HG03442 (cell line): ENCODE measurements at regions not wholly inside any gene's neighbourhood (a gene's known extent, or its start where the extent isn't known, plus 50 kb on each side); places are given as distances from the start of the nearest gene placed in this dataset.
"Not testable (repeated sequence)": the region's sequence is repeated elsewhere in the genome, so short reads cannot be mapped to it uniquely, and the experiment has no call there.

Experiments used
- ATAC-seq: cut with Tn5 transposase; IDR thresholded peaks from one replicate; pipeline ENCODE4 v1.9.1; 2021; ENCODE audit warnings: mild to moderate bottlenecking, moderate library complexity; ENCODE audit not compliant: unreplicated experiment

DNA sequence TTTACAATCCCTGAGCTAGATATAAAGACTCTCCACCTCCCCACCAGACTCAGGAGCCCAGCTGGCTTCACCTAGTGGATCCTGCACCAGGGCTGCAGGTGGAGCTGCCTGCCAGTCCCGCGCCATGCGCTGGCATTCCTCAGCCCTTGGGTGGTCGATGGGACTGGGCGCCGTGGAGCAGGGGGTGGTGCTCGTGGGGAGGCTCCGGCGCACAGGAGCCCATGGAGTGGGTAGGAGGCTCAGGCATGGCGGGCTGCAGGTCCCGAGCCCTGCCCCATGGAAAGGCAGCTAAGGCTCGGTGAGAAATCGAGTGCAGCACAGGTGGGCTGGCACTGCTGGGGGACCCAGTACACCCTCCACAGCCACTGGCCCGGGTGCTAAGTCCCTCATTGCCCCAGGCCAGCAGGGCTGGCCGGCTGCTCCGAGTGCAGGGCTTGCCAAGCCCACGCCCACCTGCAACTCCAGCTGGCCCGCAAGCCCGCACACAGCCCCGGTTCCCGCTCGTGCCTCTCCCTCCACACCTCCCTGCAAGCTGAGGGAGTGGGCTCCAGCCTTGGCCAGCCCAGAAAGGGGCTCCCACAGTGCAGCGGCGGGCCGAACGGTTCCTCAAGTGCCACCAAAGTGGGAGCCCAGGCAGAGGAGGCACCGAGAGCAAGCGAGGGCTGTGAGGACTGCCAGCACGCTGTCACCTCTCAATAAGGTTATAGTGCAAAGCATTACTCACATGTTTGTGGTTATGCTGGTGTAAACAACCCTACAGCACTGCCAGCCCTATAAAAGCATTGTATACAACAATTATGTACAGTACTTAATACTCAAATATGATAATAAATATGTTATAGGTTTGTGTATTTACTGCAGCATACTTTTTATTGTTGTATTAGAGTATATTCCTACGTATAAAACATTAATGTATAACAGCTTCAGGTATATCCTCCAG is 757.3 kb downstream of the SLC6A15 start:
- not testable (repeated sequence) for ATAC-seq

DNA sequence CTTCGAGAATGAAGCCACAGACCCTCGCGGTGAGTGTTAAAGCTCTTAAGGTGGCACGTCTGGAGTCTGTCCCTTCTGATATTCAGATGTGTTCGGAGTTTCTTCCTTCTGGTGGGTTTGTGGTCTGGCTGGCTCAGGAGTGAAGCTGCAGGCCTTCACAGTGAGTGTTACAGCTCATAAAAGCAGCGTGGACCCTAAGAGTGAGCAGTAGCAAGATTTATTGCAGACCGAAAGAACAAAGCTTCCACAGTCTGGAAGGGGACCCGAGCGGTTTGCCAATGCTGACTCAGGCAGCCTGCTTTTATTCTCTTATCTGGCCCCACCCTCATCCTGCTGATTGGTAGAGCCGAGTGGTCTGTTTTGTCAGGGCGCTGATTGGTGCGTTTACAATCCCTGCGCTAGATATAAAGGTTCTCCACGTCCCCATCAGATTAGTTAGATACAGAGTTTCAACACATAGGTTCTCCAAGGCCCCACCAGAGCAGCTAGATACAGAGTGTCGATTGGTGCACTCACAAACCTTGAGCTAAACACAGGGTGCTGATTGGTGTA is 758.1 kb downstream of the SLC6A15 start:
- not testable (repeated sequence) for ATAC-seq

- ATAC-seq = no peak
Observed at GRCh38 chr12:84150201-84150600, 762.4 kb downstream of the SLC6A15 start.

DNA sequence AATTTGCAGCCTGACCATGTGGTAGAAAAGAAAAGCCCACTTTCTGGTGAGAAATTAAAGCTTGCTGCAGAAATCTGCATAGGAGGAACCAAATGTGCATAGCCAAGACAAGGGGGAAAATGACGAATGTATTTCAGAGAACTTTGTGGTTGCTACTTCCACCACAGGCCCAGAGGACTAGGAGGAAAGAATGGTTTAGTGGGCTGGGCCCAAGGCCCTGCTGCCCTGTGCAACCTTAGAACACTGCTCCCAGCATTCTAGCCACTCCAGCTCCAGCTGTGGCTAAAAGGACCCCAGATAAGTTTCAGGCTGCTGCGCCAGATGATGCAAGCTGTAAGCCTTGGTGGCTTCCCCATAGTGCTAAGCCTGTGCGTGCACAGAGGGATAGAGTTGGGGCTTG is 764.3 kb downstream of the SLC6A15 start:
- no peak for ATAC-seq

GRCh38 chr12:84136862-84137367 is 775.7 kb downstream of the SLC6A15 start:
- ATAC-seq = no peak

DNA sequence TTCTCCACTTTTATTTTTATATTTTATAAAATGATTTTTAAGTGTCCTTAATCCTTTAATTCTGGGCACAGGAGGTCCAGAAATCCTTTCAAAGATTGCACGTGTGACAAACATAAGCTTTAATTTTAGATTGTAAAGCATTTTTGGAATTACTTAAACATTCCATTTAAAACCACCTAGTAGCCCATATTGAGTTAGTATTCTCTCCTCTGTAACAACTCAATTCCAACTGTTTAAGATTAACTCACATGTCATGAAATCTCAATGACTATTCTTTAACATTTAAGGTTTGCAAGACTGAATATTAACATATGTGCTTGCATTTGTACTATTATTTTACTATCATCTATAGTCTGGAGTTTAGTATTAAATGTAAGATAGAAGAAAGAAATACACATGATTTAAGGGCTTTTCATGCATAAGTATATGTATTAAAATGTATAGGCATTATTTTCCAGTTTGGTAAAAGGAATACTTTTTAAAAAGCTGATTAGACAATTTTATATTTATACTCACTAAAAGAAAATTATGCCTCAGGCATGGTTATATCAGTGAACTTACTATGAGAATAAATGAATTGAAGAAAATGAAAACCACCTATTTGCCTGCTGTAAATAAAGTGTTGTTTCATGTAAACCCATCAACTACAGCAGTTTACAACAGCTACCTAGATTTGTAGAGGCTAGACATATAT is 776.9 kb downstream of the SLC6A15 start:
- ATAC-seq = no peak

DNA sequence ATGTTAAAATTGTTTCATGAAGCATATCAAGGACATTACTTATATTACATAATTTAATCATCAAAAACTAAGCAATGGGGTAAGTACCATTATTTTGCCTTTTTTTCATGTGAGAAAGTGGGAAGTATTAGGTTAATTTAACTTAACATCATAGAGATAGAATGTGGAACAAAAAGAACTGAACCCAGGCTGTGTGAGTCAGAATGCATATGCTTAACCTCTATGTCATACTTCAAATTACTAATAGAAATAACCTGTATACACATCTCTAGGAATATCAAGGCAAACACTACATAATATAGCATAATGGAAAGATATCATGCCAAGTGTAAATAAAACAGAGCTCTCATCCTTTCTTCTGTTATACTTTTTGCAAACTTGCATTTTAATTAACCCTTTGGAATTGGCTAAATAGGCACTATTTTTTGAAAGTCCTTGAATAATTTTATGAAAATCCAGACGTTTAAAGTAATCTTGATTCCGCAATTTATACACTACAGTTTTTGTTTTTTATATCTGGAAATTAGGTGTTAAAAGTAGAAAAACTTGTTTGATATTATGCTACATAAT is 777.7 kb downstream of the SLC6A15 start:
- ATAC-seq = no peak

GRCh38 chr12:84131076-84131475 is 781.5 kb downstream of the SLC6A15 start:
- ATAC-seq = no peak

DNA sequence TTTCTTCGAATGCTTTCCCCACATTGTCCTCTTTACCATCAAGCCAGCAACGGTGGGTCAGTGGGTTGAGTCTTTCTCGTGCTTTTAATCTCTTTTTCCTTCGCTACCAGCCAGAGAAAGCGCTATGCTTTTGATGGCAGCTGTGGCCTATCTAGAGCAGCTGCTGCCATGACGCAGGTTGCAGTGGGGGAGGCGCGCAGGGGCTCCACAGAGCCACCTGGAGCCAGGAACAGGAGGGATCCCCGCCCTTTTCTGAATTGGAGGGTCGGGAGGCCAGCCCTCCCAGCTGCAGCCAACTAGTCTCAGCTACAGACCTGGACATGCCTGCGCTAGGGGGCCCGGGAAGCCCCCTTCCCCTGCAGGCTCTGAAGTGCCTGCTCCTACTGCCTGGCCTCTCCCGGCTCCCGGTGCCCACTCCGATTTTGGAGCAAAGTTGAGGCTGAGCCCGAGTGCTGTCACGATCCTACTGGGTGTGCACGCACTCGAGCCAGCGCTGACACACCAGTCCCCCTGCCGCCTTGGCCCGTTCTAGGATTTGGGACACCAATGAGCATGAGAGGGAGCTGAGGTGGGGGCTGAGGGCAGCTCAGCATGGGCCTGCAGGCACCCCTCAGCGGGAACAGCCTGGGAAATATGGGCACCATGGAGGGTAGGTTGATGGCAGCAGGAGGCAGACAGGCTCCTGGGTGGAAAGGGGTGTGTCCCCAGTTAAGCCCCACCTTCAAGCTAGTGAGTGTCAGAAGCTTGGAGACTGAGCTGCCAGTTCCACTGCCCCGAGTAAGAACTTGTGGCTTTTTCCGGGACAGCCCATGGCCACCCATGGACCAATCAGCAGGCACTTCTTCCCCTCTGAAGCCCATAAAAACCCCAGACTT is 784.2 kb downstream of the SLC6A15 start:
- no peak for ATAC-seq

- no peak for ATAC-seq
Observed at GRCh38 chr12:84124211-84124610, 788.4 kb downstream of the SLC6A15 start.

GRCh38 chr12:84117190-84117589 is 795.4 kb downstream of the SLC6A15 start:
- ATAC-seq = no peak

- no peak for ATAC-seq
Observed at GRCh38 chr12:84113666-84114065, 798.9 kb downstream of the SLC6A15 start.

DNA sequence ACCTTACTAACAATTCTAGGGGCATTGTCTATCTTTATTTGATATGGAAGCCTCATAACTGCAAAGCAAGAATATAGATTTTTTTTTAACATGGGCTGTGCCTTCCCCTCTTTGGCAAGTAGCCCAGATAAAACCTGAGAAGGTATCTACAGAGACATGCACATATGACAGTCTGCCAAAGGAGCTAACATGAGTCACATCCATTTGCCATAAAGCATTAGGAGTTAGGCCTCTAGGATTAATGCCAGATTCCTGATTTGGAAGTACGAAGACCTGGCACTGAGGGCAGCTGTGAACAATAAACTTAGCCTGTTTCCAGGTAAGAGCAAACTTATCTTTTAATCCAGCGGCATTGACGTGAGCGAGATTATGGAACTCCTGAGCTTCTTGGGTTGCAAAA is 808.7 kb downstream of the SLC6A15 start:
- not testable (repeated sequence) for ATAC-seq

- not testable (repeated sequence) for ATAC-seq
Observed at GRCh38 chr12:84101963-84102362, 810.6 kb downstream of the SLC6A15 start.

DNA sequence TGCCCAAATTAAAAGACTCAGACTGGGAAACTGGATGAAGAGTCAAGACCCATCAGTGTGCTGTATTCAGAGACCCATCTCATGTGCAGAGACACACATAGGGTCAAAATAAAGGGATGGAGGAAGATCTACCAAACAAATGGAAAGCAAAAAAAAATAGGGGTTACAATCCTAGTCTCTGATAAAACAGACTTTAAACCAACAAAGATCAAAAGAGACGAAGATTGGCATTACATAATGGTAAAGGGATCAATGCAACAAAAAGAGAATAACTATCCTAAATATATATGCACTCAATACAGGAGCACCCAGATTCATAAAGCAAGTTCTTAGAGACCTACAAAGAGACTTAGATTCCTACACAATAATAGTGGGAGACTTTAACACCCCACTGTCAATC is 813.0 kb downstream of the SLC6A15 start:
- not testable (repeated sequence) for ATAC-seq

- no peak for ATAC-seq
Observed at GRCh38 chr12:84091651-84092050, 820.9 kb downstream of the SLC6A15 start.

- ATAC-seq = no peak
Observed at GRCh38 chr12:84089356-84089755, 823.2 kb downstream of the SLC6A15 start.

DNA sequence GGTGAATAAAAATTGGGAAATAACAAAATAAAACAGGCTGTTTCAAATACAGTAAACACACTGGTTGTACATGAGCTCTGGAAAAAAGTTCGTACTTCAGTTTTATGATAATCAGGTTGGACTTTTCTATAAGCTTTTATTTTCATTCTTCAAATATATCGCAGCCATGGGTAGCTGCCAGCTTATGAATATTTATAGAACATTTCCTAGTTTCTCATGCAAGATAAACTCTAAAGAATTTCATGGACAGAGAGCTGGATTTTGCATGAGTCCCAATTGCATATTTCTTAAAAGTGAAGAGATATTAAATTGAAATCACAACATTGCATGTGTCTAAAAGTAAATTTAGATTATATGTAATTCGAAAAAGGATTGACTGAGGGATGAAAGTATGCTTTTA is 827.6 kb downstream of the SLC6A15 start:
- no peak for ATAC-seq

DNA sequence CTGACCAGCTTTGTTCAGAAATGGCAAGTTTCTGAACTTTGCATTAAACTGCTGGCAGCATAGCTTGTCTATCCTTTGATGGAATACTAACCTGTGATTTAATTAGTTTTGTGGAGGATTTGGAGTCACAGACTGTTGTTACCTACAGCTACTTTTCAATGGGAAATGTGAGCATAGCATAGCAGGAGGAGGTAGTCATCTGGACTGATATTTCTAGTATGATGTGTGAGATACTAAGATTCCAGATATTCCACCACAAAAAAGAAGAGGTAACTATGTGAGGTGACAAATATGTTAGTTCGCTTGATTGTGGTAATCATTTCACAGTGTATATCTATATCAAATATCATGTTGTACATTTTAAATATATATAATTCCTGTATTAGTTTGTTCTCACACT is 833.0 kb downstream of the SLC6A15 start:
- no peak for ATAC-seq

- ATAC-seq = no peak
Observed at GRCh38 chr12:84077679-84078078, 834.9 kb downstream of the SLC6A15 start.
